AG04449 (cell line): ENCODE measurements at regions not wholly inside any gene's neighbourhood (a gene's known extent, or its start where the extent isn't known, plus 50 kb on each side); places are given as distances from the start of the nearest gene placed in this dataset.

Experiments
- CTCF ChIA-PET: fragments of 350-600 bp; formaldehyde crosslinking; extraction: SDS; loops from one replicate; lab custom pipeline; 2021; ENCODE audit warnings: antibody characterized with exemption; lab: Yijun Ruan, JAX
- POLR2A ChIA-PET: fragments of 400-600, 350-600 bp; formaldehyde crosslinking; extraction: SDS; loops from one replicate; lab custom pipeline; 2020; ENCODE audit warnings: antibody characterized with exemption, inconsistent platforms; lab: Yijun Ruan, JAX
- DNase-seq: peaks from one replicate; pipeline ENCODE4 v3.0.0-alpha.2; 2010; ENCODE audit warnings: low read depth, low spot score
- H3K4me3 ChIP-seq: 2 replicates; pipeline ENCODE4 v1.5.1; 2011; ENCODE audit warnings: low read depth, mild to moderate bottlenecking, control low read depth, low read length
- TF ChIP-seq, protein P1 (sequence below): IDR thresholded peaks from one replicate; pipeline ENCODE4 v1.5.1; 2011; ENCODE audit warnings: mild to moderate bottlenecking, moderate library complexity, low read length, control low read depth, inconsistent platforms; ENCODE audit not compliant: insufficient read depth; ENCODE audit errors: missing control alignments

DNA sequence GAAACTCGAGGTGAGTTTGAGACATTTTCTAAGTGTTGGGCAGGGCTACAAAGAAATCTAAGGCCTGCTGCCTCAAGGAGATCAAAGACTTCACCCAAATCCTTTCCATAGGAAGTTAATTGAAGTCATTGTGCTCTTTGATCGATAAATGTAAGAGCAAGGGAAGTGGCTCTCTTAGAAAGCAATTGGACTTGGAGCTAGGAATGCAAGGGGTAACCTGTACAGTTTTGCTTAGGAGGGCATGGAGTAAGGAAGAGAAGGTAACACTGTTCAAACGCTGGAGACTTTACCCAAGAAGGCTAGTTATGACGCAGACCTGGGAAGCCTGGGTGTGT lies 418.0 kb upstream of the PROX1 start:
- ChIA-PET CTCF (no interaction called here), POLR2A (no interaction called here)
- H3K4me3 ChIP-seq: no peak overlapping the region
- TF ChIP-seq, protein P1, sequence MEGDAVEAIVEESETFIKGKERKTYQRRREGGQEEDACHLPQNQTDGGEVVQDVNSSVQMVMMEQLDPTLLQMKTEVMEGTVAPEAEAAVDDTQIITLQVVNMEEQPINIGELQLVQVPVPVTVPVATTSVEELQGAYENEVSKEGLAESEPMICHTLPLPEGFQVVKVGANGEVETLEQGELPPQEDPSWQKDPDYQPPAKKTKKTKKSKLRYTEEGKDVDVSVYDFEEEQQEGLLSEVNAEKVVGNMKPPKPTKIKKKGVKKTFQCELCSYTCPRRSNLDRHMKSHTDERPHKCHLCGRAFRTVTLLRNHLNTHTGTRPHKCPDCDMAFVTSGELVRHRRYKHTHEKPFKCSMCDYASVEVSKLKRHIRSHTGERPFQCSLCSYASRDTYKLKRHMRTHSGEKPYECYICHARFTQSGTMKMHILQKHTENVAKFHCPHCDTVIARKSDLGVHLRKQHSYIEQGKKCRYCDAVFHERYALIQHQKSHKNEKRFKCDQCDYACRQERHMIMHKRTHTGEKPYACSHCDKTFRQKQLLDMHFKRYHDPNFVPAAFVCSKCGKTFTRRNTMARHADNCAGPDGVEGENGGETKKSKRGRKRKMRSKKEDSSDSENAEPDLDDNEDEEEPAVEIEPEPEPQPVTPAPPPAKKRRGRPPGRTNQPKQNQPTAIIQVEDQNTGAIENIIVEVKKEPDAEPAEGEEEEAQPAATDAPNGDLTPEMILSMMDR: no peak
- DNase-seq: no peak

DNA sequence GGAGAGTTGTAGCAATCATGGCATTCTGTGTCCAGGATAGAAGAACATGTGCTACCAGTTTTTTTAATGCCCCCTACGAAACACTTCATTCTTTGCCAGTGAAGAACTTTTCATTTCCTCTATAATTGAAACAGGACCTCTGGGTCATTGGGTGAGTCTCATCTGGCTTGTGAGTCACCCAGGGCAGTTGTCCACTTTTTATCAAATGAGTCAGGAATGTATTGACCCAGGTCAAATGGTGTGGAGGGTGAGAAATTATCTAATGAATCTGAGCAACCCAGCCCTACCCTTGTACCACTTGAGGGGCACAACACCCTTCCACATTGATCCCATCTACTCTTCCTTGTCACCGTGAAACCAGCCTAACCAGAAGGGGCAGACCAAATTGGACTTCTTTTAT lies 417.3 kb upstream of the PROX1 start:
- no peak for DNase-seq
- no peak overlapping the region for H3K4me3 ChIP-seq
- ChIA-PET POLR2A (no interaction called here), CTCF (no interaction called here)
- TF ChIP-seq, protein P1: no peak

DNA sequence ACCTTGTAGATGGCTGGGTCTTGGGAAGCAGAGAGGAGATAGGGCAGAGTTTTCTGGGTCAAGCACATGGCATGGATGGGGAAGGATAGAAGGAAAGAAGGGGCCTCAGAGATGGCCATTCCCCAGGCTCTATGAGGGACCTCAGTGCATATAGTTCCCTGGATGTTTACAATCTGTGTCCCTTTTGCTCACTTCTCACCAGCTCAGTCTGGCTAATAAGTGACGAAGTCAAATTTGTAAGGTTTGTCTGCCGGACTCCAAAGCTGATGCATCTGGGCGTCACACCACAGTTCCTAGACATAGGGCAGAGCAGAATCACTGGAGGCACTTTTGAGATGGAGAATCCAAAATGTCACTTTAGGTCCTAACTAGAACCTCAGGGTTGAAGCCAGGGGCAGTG lies 416.4 kb upstream of the PROX1 start:
- POLR2A ChIA-PET: no interaction called here
- TF ChIP-seq, protein P1: no peak
- H3K4me3 ChIP-seq: no peak overlapping the region
- CTCF ChIA-PET: no interaction called here
- no peak for DNase-seq

DNA sequence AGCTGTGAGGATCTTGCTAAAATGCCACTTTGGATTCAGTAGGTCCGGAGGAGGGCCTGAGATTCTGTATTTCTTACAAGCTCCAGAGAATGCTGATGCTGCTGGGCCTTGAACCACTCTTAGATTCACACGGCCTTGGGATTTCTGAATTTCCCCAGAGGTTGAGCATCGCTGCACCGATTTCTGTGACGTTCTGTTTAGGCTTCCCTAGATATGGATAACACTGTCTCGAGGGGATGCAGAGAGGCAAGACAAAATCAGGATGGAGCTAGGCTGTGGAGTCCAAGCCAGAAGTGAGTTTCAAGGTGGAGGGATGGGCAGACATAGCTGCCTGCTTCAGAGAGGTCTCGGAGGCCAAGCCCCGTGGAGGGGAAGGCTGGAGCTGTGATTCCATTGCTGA lies 415.9 kb upstream of the PROX1 start:
- TF ChIP-seq, protein P1: no peak

DNA sequence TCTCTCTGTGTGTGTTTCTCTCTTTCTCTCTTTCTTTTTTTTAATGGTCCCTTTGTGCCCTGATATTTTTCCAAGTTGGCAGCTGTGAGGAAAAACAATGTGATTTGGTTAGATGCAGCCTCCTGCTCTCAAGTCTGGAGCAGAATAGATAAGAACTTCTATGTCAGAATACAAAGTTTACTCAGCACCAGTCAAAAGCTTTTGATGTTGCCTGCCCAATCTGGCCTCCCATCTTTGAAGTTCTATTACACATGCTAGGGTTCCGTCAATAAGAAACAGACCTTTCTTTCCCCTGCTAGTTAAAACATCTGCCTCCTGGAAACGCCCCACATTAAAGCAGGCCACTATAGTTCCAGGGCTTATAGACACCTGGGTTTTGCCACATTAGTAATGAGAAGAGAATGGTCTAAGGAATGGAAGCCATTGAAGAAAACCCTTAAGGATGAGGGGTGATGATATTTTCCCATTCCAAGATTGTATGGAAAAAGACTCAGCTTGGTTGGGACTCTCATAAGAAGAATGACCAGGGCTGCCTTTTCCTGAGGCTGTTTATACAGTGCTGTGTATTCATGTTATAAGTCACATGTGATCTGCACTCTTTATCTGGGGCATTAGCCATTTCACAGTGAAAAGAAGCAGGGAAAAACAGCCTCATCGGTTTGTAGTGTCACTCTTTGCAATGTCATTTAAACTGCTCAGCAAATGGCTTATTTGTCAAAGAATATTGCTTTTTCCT lies 414.7 kb upstream of the PROX1 start:
- DNase-seq: no peak
- H3K4me3 ChIP-seq: no peak overlapping the region
- TF ChIP-seq, protein P1: no peak
- CTCF ChIA-PET: no interaction called here
- POLR2A ChIA-PET: no interaction called here

More for the DNA sequence above, 415.9 kb upstream of the PROX1 start:
- ChIA-PET POLR2A (no interaction called here), CTCF (no interaction called here)
- H3K4me3 ChIP-seq: no peak overlapping the region
- DNase-seq: no peak

DNA sequence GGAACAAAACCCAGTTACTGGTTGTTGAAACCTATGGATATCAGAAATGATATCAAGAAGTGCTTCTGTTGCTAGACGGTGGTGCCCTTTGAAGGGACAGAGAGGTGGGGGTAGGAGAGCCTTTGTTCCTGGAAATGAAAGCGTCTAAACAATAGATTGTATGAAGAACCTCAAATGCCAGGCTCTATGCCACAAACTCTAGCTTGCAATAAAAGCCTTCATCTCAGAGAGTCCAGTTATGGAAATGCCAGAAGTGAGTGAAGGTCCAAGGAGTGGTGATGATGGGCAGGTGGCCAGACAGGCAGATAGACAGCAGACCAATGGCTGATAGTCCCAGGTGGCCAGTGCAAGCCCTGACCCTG lies 414.1 kb upstream of the PROX1 start:
- ChIA-PET POLR2A (no interaction called here), CTCF (no interaction called here)
- TF ChIP-seq, protein P1: no peak
- H3K4me3 ChIP-seq: no peak overlapping the region
- DNase-seq: no peak
